ENCODE measurements at regions not wholly inside any gene's neighbourhood (a gene's known extent, or its start where the extent isn't known, plus 50 kb on each side); places are given as distances from the start of the nearest gene placed in this dataset.

- no peak for TF ChIP-seq CTCF (IDR thresholded peaks at IDR 0.05)
- Mint-ChIP-seq H3K9me3 (peaks cover 8% of the 10 kb centered on the region), H3K4me3 (no peak overlapping the region), H3K36me3 (ENCODE audit: low read depth) (no peaks in the 10 kb centered on the region), H3K4me1 (ENCODE audit: low read depth) (no peaks in the 10 kb centered on the region), H3K27me3 (no peaks in the 10 kb centered on the region), H3K27ac (no peak overlapping the region)
- CTCF ChIA-PET: no interaction called here
- POLR2A ChIA-PET: no interaction called here
- intact Hi-C loops (cut with micrococcal nuclease): no loop called here
- ATAC-seq (no peak), DNase-seq (no peak)
Observed at GRCh38 chr11:29009426-29009825, 901.2 kb downstream of the METTL15 start.

- no peak for TF ChIP-seq CTCF (IDR thresholded peaks at IDR 0.05)
- H3K27me3 Mint-ChIP-seq: no peaks in the 10 kb centered on the region
- no peaks in the 10 kb centered on the region for H3K4me1 Mint-ChIP-seq (ENCODE audit: low read depth)
- no peak for ATAC-seq
- CTCF ChIA-PET: no interaction called here
- H3K36me3 Mint-ChIP-seq (ENCODE audit: low read depth): no peaks in the 10 kb centered on the region
- DNase-seq: no peak
- no peak overlapping the region for H3K4me3 Mint-ChIP-seq
- intact Hi-C loops (cut with micrococcal nuclease): no loop called here
- H3K9me3 Mint-ChIP-seq: peaks cover 8% of the 10 kb centered on the region
- POLR2A ChIA-PET: no interaction called here
- no peak overlapping the region for H3K27ac Mint-ChIP-seq
Observed at GRCh38 chr11:29008481-29008880, 900.3 kb downstream of the METTL15 start.

GRCh38 chr11:29006668-29007067 is 898.5 kb downstream of the METTL15 start:
- no peak overlapping the region for H3K27ac Mint-ChIP-seq
- no peaks in the 10 kb centered on the region for H3K36me3 Mint-ChIP-seq (ENCODE audit: low read depth)
- POLR2A ChIA-PET: no interaction called here
- H3K4me3 Mint-ChIP-seq: no peak overlapping the region
- CTCF ChIA-PET: no interaction called here
- H3K9me3 Mint-ChIP-seq: peaks cover 8% of the 10 kb centered on the region
- DNase-seq (no peak), ATAC-seq (no peak)
- no peaks in the 10 kb centered on the region for H3K4me1 Mint-ChIP-seq (ENCODE audit: low read depth)
- no peaks in the 10 kb centered on the region for H3K27me3 Mint-ChIP-seq
- no peak for TF ChIP-seq CTCF (IDR thresholded peaks at IDR 0.05)
- intact Hi-C loops (cut with micrococcal nuclease): no loop called here

GRCh38 chr11:29005401-29005980 is 897.3 kb downstream of the METTL15 start:
- TF ChIP-seq CTCF (IDR thresholded peaks at IDR 0.05): no peak
- ATAC-seq: no peak
- ChIA-PET CTCF (no interaction called here), POLR2A (no interaction called here)
- H3K9me3 Mint-ChIP-seq: peaks cover 8% of the 10 kb centered on the region
- DNase-seq: no peak
- H3K36me3 Mint-ChIP-seq (ENCODE audit: low read depth): no peaks in the 10 kb centered on the region
- no peaks in the 10 kb centered on the region for H3K27me3 Mint-ChIP-seq
- H3K27ac Mint-ChIP-seq: no peak overlapping the region
- no peaks in the 10 kb centered on the region for H3K4me1 Mint-ChIP-seq (ENCODE audit: low read depth)
- no peak overlapping the region for H3K4me3 Mint-ChIP-seq
- intact Hi-C loops (cut with micrococcal nuclease): no loop called here

GRCh38 chr11:29002816-29003215 is 894.6 kb downstream of the METTL15 start:
- no peak overlapping the region for H3K27ac Mint-ChIP-seq
- no peak for TF ChIP-seq CTCF (IDR thresholded peaks at IDR 0.05)
- H3K27me3 Mint-ChIP-seq: no peaks in the 10 kb centered on the region
- no peaks in the 10 kb centered on the region for H3K36me3 Mint-ChIP-seq (ENCODE audit: low read depth)
- H3K4me1 Mint-ChIP-seq (ENCODE audit: low read depth): no peaks in the 10 kb centered on the region
- no peak overlapping the region for H3K4me3 Mint-ChIP-seq
- POLR2A ChIA-PET: no interaction called here
- ATAC-seq (no peak), DNase-seq (no peak)
- CTCF ChIA-PET: no interaction called here
- peaks cover 10% of the 10 kb centered on the region for H3K9me3 Mint-ChIP-seq
- intact Hi-C loops (cut with micrococcal nuclease): no loop called here

Measured in activated CD8-positive, alpha-beta T cell treated with anti-CD3 and anti-CD28 coated beads for 36 hours (primary cell).